Omental fat pad (tissue), 3 donors: ENCODE measurements at regions not wholly inside any gene's neighbourhood (a gene's known extent, or its start where the extent isn't known, plus 50 kb on each side); places are given as distances from the start of the nearest gene placed in this dataset.

Experiments
- ATAC-seq: fragments of 150-250 bp; one replicate; pipeline ENCODE4 v1.9.1; 2016; ENCODE audit warnings: mild to moderate bottlenecking, moderate library complexity; ENCODE audit not compliant: low FRiP score
- DNase-seq: peaks from one replicate; pipeline ENCODE4 v3.0.0-alpha.2; 2019; ENCODE audit warnings: low spot score
- CTCF ChIP-seq, 3 donors: fragments of 450-650 bp; IDR thresholded peaks; one replicate each; pipeline ENCODE4 v1.5.1; 2016 to 2017; ENCODE audit warnings: antibody characterized with exemption in 3 of 3, mild to moderate bottlenecking in 3 of 3, moderate library complexity in 2 of 3

GRCh38 chr5:167944121-167944852 lies 347.2 kb upstream of the WWC1 start:
- no peak for TF ChIP-seq CTCF (IDR thresholded peaks at IDR 0.05)
- no peak for ATAC-seq
- DNase-seq, result no peak

GRCh38 chr5:167945542-167946384 lies 345.7 kb upstream of the WWC1 start:
- ATAC-seq (no peak), DNase-seq (no peak)
- no peak for TF ChIP-seq CTCF (IDR thresholded peaks at IDR 0.05)

- TF ChIP-seq CTCF (IDR thresholded peaks at IDR 0.05), result no peak
- DNase-seq, result no peak
- no peak for ATAC-seq
These were observed 344.1 kb upstream of the WWC1 start for GRCh38 chr5:167947306-167947705.

GRCh38 chr5:167948251-167948650 lies 343.2 kb upstream of the WWC1 start:
- no peak for ATAC-seq
- DNase-seq, result no peak
- no peak for TF ChIP-seq CTCF (IDR thresholded peaks at IDR 0.05)

- no peak for ATAC-seq
- TF ChIP-seq CTCF (IDR thresholded peaks at IDR 0.05), result no peak
- DNase-seq, result no peak
These were observed 342.0 kb upstream of the WWC1 start for GRCh38 chr5:167949435-167949834.

GRCh38 chr5:167950126-167950721 lies 341.2 kb upstream of the WWC1 start:
- ATAC-seq (no peak), DNase-seq (no peak)
- no peak for TF ChIP-seq CTCF (IDR thresholded peaks at IDR 0.05)
